HG02610 (cell line): ENCODE measurements at regions not wholly inside any gene's neighbourhood (a gene's known extent, or its start where the extent isn't known, plus 50 kb on each side); places are given as distances from the start of the nearest gene placed in this dataset.

Source experiments
- ATAC-seq: cut with Tn5 transposase; IDR thresholded peaks from one replicate; pipeline ENCODE4 v1.9.1; 2021; ENCODE audit warnings: mild to moderate bottlenecking, moderate library complexity; ENCODE audit not compliant: unreplicated experiment

- no peak for ATAC-seq
These were observed 236.9 kb downstream of the NSG2 start for GRCh38 chr5:174282391-174282790.

GRCh38 chr5:174283211-174284005, 237.9 kb downstream of the NSG2 start:
- ATAC-seq = no peak

- ATAC-seq = no peak
These were observed 239.4 kb downstream of the NSG2 start for GRCh38 chr5:174284873-174285272.

- ATAC-seq = no peak
These were observed 242.3 kb downstream of the NSG2 start for GRCh38 chr5:174287761-174288160.

GRCh38 chr5:174288439-174288838, 242.9 kb downstream of the NSG2 start:
- no peak for ATAC-seq

- no peak for ATAC-seq
These were observed 245.7 kb downstream of the NSG2 start for GRCh38 chr5:174291162-174291561.

- no peak for ATAC-seq
These were observed 246.8 kb downstream of the NSG2 start for GRCh38 chr5:174292348-174292747.

- ATAC-seq = no peak
These were observed 247.5 kb downstream of the NSG2 start for GRCh38 chr5:174293006-174293405.

GRCh38 chr5:174293481-174293880, 248.0 kb downstream of the NSG2 start:
- ATAC-seq = no peak

GRCh38 chr5:174294891-174295620, 249.6 kb downstream of the NSG2 start:
- ATAC-seq = no peak

GRCh38 chr5:174295702-174296436, 250.4 kb downstream of the NSG2 start:
- no peak for ATAC-seq

- peak; percentile 54 for ATAC-seq
These were observed 254.8 kb downstream of the NSG2 start for GRCh38 chr5:174300118-174300940.

GRCh38 chr5:174300941-174301761, 255.6 kb downstream of the NSG2 start:
- no peak for ATAC-seq

- no peak for ATAC-seq
These were observed 256.5 kb downstream of the NSG2 start for GRCh38 chr5:174301848-174302625.

GRCh38 chr5:174303035-174303434, 257.5 kb downstream of the NSG2 start:
- no peak for ATAC-seq

GRCh38 chr5:174303437-174304045, 258.0 kb downstream of the NSG2 start:
- ATAC-seq = no peak

GRCh38 chr5:174305241-174305681, 259.8 kb downstream of the NSG2 start:
- no peak for ATAC-seq

GRCh38 chr5:174306345-174307030, 261.0 kb downstream of the NSG2 start:
- ATAC-seq = no peak
